ENCODE measurements at regions not wholly inside any gene's neighbourhood (a gene's known extent, or its start where the extent isn't known, plus 50 kb on each side); places are given as distances from the start of the nearest gene placed in this dataset.

DNA sequence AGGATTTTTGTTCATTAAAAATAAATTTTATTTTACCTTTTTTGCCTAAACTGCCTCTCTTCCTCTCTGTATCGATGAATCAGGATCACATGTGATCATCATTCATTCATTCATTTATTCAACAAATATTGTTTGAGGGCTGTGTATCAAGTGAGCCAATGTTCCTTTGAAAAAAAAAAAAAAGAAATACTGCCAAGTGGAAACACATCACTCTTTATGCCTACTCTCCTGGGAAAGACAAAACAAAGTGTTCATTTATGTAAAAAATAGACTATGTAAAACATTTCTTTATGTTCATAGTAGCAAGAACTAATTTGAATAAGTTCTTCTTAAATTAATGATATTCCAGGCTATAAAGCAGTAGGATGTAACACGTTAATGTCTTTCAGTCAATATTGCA, 233.1 kb downstream of the POSTN start:
- TF ChIP-seq, protein P1, sequence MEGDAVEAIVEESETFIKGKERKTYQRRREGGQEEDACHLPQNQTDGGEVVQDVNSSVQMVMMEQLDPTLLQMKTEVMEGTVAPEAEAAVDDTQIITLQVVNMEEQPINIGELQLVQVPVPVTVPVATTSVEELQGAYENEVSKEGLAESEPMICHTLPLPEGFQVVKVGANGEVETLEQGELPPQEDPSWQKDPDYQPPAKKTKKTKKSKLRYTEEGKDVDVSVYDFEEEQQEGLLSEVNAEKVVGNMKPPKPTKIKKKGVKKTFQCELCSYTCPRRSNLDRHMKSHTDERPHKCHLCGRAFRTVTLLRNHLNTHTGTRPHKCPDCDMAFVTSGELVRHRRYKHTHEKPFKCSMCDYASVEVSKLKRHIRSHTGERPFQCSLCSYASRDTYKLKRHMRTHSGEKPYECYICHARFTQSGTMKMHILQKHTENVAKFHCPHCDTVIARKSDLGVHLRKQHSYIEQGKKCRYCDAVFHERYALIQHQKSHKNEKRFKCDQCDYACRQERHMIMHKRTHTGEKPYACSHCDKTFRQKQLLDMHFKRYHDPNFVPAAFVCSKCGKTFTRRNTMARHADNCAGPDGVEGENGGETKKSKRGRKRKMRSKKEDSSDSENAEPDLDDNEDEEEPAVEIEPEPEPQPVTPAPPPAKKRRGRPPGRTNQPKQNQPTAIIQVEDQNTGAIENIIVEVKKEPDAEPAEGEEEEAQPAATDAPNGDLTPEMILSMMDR (conservative IDR thresholded peaks at IDR 0.05 in 1 of 2, IDR thresholded peaks at IDR 0.05 in 1 of 2; ENCODE audit: low read depth in 1 of 2, low read length in 2 of 2), result no peak
- no peak for TF ChIP-seq EZH2 (IDR thresholded peaks at IDR 0.05; ENCODE audit: low read length, missing control alignments)

Data from fibroblast of lung (primary cell).